A673 (cell line): ENCODE measurements at regions not wholly inside any gene's neighbourhood (a gene's known extent, or its start where the extent isn't known, plus 50 kb on each side); places are given as distances from the start of the nearest gene placed in this dataset.

Experiments used
- CTCF ChIP-seq: fragments of 300-800, 200-600 bp; sonication (generic); conservative IDR thresholded peaks from 2 replicates; pipeline ENCODE4 v1.5.1; 2017; ENCODE audit warnings: low read depth, mild to moderate bottlenecking, antibody characterized with exemption, low read length, moderate library complexity, mixed read lengths
- EZH2 ChIP-seq: fragments of 200-600 bp; sonication (generic); IDR thresholded peaks from 2 replicates; pipeline ENCODE4 v1.6.1; 2017; ENCODE audit warnings: borderline replicate concordance, low read depth, mild to moderate bottlenecking, mixed read lengths, antibody characterized with exemption, low read length; ENCODE audit not compliant: poor library complexity, severe bottlenecking

- TF ChIP-seq CTCF (no peak), EZH2 (no peak)
Observed at GRCh38 chr1:29811727-29812407, 575.5 kb downstream of the PTPRU start.
